NCI-H460 (cell line): ENCODE measurements at regions not wholly inside any gene's neighbourhood (a gene's known extent, or its start where the extent isn't known, plus 50 kb on each side); places are given as distances from the start of the nearest gene placed in this dataset.
"Not testable (repeated sequence)": the region's sequence is repeated elsewhere in the genome, so short reads cannot be mapped to it uniquely, and the experiment has no call there.

Experiments used
- DNase-seq: peaks from one replicate; pipeline ENCODE4 v3.0.0-alpha.2; 2016; ENCODE audit warnings: low read depth; ENCODE audit errors: extremely low read depth

DNA sequence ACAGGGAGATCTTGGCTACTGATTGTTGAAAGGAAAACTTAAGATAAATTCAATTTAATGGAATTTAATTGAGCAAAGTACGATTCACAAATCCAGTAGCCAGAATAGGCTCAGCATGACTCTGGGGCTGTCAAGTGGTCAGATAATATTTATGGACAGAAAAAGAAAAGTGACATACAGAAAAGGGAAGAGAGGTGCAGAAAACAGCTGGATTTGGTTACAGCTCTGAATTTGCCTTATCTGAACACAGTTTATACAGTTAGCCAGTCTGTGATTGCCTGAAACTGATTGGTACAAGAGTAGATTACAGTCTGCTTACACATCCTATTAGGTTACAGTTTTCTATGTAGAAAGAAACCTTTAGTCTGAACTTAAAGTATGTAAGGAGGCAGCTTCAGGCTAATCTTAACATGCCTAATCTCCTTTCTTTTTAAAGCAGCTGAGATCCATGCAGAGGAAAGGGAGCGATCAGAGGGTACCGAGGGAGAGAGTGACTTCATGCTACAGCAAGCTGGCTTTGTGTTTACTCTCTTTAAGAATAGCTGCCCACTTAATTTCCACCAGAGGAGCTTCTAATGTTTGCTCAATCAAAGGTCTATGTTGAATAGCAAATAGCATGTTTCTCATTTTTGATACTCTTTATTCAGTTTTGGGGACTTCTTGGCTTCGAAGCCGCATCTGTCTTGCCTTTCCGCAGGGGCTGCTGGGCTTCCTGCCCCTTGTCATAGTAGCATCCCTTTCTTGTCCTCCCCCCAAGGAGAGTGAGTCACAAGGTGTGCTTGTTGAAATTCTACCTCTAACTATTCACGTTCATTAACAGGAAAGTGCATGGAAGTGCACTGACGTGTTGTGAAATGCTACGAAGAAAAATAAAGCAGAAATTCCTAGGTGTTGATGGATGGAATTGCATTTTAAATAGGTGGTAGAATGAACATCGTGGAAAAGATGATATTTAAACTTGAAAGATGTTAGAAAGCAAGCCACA, 761.2 kb downstream of the TAF11L14 start:
- no peak for DNase-seq

DNA sequence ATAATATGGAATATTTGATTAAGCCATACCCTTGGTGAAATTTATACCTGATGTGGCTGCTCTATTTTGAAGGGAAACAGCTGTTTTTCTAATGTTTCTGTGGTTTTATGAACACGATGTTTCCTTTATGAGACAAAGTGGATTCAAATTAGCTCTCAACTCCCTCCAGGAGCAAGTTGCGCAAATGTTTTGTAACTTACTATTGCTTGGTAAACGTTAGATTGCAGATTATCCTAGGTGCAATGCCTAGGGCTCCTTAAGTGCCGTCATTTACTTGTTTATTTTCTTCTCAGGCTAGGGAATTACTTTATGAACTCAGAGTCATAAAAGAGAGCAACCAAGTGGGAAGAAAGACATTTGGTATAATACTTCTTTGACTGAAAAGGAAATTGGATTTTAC, 763.1 kb downstream of the TAF11L14 start:
- DNase-seq: no peak

DNA sequence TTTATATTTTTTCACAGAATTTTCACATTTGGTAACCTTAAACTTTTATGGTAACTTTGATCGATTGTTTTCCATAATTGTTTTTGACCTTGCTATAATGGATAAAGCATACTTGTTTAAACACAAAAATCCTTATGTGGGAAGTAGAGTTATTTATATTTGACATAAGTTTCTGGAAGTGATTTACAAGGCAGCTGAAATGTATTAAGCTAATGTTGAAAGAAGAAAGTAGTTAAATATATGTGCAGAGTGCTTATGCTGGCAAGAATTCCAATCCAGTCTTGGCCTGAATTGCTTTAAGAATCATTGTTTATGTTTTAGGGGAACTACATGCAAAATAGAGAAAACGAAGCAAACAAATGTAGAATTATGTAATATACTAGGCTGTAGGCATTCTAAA, 763.6 kb downstream of the TAF11L14 start:
- no peak for DNase-seq

DNA sequence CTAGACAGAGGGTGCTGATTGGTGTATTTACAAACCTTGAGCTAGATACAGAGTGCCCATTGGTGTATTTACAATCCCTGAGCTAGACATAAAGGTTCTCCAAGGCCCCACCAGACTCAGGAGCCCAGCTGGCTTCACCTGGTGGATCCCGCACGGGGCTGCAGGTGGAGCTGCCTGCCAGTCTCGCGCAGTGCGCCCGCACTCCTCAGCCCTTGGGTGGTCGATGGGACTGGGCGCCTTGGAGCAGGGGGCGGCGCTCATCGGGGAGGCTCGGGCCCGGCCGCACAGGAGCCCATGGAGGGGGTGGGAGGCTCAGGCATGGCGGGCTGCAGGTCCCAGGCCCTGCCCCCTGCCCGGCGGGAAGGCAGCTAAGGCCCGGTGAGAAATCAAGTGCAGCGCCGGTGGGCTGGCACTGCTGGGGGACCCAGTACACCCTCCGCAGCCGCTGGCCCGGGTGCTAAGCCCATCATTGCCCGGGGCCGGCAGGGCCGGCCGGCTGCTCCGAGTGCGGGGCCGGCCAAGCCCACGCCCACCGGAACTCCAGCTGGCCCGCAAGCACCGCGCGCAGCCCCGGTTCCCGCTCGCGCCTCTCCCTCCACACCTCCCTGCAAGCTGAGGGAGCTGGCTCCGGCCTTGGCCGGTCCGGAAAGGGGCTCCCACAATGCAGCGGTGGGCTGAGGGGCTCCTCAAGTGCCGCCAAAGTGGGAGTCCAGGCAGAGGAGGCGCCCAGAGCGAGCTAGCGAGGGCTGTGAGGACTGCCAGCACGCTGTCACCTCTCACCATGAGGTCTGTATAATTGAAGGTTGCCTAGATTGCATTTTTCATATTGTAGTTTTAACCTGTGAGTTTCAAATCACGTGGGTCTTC, 765.4 kb downstream of the TAF11L14 start:
- DNase-seq: not testable (repeated sequence)

DNA sequence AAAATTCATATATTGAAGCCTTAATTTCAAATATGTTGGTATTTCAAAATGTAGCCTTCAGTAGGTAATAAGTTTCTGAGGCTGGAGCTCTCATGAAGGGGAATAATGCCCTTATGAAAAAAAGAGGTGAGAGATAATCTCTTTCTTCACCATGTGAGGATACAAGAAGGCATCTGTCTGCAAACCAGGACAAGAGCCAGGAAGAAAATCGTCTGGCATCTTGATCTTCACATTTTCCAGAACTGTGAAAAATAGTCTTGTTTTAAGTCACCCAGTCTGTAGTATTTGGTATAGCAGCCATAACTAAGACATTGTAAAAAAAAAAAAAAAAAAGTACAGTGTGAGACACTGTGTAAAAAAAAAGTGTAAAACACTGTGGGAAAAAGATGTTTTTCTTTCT, 768.9 kb downstream of the TAF11L14 start:
- no peak for DNase-seq

DNA sequence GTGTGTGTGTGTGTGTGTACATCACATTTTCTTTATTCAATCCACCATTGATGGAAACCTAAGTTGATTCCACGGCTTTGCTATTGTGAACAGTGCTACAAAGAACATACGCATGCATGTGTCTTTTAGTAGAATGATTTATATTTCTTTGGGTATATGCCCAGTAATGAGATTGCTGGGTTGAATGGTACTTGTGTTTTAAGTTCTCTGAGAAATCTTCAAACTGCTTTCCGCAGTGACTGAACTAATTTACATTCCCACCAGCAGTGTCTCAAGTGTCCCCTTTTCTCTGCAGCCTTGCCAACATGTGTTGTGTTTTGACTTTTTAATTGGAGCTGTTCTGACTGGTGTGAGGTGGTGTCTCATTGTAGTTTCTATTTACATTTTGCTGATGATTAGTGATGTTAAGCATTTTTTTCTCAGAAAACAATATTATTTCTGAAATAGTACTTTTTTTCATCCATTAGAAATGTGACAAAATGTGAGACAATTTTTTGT, 769.7 kb downstream of the TAF11L14 start:
- DNase-seq: no peak

DNA sequence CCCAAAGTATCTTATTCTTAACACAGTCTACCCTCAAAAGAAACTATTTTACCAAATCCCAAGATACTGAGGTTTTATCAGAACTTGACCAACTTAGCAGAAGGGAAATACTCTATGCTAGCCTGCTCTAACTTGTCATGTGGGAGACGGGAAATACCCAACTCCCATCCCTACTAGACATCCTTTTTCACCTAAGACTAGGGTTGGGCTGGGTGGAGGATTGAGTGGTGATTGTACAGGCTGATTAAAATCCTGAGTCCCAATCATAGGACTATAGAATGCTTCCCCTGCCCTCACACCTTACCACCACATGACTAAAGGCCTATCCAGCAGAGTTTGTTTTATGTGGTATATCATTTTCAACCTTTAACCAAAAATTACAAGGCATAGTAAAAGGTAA, 786.5 kb downstream of the TAF11L14 start:
- no peak for DNase-seq

DNA sequence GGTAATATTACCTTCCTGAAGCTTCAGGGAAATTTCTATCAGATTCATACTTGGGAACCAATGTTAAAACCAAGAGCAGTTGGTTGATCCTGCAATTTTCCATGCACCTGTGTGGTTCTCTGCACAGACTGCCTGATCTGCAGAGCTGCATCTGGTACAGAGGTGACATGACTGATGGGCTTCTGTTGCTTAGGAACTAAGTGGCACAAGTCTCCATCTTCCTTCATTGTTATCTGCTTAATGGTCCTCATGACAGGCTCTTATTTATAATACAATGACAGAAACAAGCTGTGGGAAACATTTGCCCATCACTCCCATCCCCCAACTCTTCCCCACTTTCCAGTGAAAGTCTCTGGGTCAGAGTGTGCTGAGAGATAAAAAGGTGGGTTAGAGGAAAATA, 799.1 kb downstream of the TAF11L14 start:
- no peak for DNase-seq

DNA sequence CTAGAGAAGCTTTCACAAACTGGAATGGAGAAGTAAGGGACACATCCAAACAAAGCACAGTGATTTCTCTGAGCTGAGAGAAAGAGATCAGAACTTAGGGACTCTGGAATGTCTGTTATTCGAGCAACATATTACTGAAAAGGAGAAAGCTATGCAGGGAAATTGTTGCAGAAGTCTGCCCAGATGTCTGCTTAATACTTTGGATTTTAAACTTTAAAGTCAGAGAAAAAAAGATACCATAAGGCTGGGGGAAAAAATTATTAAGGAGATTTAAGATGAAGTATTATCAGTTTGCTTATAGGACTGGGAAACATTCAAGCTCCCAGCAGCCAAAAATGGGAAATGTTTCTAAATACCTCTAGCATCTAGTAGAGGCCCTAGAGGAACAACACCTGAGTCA, 803.9 kb downstream of the TAF11L14 start:
- DNase-seq: no peak

DNA sequence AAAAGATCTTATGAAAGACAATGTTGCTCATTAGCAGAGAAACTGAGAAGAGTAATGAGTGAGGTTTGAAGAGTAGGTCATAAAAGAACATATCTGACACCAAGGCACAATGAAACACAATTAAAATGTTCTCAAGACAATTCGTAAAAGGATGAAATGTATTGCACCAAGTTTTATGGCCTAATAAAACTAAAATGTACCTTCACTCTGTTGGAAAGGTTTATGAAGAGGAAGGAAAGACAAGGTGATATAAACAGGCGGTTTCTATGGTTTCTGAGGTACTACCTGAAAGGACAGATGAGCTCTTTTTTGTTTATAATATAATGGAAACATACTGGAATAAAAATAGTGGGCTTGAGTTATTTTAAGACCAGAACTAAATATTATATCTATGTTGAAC, 821.3 kb downstream of the TAF11L14 start:
- DNase-seq: no peak

DNA sequence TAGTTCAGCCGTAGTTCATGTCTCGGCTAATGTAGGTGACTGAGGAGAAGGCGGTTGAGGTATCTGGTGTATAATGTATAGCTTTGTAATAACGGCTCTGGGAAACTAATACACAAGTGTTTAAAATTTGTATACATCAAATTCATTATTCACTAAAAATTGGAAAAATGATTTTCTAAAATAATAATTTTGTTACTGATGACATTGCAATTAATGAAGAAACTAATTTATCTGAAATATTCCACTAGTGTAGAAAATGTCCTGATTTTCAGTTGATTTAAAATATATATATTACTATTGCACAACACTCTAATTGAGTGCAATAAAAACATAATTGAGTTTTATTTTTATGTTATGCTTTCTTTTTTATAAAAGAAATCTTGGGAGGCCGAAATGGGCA, 823.0 kb downstream of the TAF11L14 start:
- no peak for DNase-seq

DNA sequence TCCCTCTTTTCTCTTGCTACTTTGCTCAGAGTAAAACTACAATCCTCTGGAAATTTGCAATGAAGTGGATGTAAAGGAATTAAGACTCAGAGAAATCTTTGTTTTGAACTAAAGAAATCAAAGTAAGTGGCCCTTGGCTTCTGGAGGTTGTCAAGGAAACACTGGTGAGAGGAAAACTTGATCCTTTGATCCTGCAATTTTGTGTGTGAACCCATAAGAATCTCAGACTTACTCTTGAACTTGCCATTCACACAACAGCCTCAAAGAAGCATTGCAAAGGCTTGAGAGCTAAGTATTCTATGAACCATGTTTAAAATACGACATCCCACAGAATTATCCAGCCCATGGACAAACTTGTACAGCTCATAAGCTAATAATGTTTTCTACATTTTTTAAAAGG, 827.5 kb downstream of the TAF11L14 start:
- no peak for DNase-seq

DNA sequence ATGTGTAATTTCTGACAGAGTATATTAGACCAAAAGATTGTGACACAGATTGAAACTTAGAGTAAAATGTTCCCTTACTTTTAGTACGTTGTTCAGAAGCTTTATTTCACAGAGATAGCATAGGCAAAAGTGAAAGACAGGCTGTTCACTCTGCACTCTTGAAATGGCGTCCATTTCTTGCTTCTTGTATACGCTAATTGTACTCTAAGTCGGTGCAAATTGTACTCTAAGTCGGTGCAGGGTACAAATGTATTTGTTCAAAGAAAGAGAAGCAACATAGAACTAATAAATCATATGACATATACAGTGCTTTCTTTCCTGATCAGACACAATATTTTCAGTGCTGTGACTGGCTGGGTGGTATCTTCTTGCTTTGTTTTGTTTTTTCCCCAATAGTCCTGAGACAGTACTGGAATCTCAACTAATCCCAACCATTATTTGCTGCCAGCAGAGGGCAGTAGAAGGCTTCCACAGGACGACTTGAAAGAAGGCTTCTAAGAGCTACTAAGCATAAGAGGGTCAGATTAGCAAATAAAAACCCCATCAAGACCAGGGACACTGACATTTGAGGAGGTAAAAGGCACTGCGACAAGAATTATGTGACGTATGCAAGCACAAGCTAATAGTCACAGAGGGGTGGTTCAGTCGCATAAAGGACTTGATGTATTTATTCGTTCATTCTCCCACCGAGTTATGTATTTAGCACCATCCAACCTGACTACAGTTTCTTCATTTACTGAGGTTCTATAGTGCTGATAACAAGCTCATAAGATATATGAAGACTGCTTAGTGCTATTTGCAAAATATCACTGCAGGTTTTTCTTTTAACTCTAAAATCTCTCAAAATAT, 831.8 kb downstream of the TAF11L14 start:
- peak; percentile 82 for DNase-seq

DNA sequence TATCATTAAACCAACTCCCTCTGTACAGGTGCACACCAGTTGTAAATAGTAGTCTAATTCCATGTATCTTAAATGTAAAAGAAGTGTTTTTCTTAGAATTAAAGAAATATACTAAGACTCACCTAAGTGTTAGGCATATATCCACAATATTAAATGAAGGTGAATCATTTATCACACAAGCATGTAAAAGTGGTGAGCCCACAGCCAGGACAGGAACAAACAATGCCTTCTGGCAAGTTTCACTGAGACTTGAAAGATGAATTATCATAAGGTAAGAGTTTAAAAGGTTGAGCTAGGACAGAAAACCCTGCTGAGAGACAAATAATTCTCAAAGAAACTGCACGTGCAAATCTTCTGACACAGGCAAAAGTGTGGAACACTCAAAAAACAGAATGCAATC, 832.5 kb downstream of the TAF11L14 start:
- DNase-seq: peak; percentile 26

DNA sequence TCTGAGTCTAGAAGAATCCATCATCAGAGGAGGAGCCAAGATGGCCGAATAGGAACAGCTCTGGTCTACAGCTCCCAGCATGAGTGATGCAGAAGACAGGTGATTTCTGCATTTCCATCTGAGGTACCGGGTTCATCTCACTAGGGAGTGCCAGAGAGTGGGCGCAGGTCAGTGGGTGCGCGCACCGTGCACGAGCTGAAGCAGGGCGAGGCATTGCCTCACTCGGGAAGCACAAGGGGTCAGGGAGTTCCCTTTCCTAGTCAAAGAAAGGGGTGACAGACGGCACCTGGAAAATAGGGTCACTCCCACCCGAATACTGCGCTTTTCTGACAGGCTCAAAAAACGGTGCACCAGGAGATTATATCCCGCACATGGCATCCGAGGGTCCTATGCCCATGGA, 837.5 kb downstream of the TAF11L14 start:
- not testable (repeated sequence) for DNase-seq

DNA sequence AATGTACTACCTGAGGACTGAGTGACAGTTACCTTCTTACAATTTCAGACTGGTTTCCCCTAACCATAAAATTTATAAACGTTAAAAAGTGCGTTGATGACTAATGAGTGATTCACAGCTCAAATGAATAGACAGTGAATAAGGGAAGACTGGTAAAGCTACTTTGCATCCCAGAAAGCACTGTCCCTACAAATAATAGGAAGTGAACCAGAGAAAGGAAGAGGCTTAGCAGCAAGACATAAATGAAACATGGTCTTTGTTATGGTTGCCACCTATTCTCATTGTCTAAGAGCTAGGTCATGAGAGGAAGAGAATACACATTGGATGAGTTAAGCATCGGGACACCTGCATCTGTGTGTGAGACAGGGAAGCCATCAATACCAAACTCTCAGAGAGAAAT, 849.2 kb downstream of the TAF11L14 start:
- DNase-seq: no peak

DNA sequence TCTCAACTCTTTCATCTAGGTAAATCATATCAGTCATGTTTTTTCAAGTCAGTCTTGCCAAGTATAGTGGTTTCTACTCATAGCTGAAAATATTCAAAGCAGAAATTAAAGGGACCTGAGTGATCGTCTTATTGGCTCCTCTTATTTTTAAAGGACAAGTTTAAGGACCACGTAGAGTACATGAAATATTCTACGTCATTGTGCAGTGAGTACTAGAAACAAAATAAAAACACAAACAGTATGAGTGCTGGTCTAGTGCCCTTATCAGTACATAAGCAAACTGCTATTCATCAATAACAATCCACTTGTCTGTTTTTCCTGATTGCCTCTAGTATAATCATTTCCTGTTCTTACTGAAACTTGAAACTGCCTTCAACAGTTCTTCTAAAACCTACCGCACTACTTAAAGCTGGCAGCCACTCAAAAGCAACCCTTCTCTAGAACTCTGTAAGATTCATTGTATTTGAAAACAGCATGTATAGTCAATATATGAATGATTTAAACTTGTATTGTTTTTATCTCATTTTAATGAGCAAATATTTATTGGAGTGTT, 853.7 kb downstream of the TAF11L14 start:
- DNase-seq: no peak

DNA sequence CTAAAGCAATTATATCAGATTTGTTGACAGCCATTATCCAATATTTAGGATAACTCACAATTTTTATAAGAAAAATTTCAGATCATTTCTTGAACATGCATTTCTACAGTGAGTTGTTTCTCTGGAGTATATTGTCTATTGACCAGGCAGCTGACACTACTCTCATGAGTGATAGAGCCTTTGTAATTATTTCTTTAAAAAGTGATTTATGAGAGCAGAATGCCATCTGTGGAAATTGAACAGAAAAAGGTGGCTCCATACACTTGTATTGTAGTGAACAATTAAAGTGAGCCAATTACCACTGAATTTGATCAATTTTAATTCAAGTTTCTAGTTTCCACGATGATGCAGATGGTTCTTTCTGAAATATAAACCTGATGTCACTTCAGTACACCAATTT, 855.4 kb downstream of the TAF11L14 start:
- no peak for DNase-seq

DNA sequence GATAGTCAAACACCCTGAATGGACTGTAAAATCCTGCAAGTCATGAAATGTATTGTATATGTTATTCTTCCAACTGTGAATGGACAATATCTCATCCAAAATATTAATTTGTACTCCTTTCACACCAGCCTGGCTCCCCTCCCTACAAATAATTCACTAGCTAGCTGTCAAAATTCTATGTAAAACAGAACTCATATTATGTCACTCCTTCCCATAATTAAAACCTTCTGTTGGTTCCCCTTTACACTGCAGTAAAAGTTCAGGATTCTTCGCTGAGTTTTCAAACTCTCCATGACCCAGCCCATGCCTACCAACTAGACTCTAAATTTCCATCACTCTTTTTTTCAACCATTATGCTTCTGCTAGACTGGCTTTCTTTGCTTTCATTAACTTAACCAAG, 857.1 kb downstream of the TAF11L14 start:
- DNase-seq: no peak

DNA sequence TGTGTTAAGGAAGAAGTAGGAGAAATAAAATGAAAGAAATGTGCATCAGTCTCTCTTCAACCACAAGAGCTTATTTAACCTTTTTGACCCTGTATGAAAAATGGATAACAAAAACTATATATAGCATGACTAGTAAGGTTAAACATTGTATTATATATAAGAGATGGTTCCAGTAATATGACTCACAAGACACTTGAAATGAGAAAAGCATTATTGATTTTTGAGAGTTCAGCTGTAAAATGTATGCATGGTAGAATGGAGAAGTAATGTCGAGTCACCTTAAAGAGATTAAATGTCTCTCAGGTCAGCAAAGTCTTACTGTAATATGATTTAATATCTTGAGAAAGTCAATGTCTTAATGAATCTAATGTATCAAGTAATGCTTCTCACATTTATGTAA, 860.9 kb downstream of the TAF11L14 start:
- DNase-seq: no peak
